GM12873 (cell line): ENCODE measurements at regions not wholly inside any gene's neighbourhood (a gene's known extent, or its start where the extent isn't known, plus 50 kb on each side); places are given as distances from the start of the nearest gene placed in this dataset.

Experiments used
- TF ChIP-seq, protein P1 (sequence below): IDR thresholded peaks from 2 replicates; pipeline ENCODE4 v1.5.1; 2012; ENCODE audit warnings: low read depth, mild to moderate bottlenecking, moderate library complexity, low read length, control low read depth; ENCODE audit not compliant: insufficient read depth; ENCODE audit errors: missing control alignments

- TF ChIP-seq, protein P1, sequence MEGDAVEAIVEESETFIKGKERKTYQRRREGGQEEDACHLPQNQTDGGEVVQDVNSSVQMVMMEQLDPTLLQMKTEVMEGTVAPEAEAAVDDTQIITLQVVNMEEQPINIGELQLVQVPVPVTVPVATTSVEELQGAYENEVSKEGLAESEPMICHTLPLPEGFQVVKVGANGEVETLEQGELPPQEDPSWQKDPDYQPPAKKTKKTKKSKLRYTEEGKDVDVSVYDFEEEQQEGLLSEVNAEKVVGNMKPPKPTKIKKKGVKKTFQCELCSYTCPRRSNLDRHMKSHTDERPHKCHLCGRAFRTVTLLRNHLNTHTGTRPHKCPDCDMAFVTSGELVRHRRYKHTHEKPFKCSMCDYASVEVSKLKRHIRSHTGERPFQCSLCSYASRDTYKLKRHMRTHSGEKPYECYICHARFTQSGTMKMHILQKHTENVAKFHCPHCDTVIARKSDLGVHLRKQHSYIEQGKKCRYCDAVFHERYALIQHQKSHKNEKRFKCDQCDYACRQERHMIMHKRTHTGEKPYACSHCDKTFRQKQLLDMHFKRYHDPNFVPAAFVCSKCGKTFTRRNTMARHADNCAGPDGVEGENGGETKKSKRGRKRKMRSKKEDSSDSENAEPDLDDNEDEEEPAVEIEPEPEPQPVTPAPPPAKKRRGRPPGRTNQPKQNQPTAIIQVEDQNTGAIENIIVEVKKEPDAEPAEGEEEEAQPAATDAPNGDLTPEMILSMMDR, result no peak
These were observed 87.0 kb downstream of the CBLN1 start for GRCh38 chr16:49194537-49195236.

DNA sequence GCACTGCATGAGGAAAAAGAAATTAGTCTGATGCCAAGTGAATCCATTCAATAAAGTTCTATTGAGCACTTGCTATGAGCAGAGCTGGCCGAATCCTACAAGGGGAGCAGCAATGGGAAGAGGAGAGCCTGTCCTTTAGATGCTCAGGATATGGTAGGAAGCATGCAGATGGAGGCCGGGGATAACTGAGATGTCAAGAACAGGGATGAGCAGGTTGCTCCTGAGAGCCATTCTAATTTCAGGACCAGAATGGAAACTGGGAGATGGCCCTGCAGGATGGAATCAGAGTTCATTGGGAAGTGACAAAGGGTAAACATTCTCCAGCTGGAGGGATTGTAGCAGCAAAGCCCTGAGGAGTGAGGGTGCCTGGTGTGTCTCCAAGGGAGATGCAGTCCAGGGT lies 88.0 kb downstream of the CBLN1 start:
- TF ChIP-seq, protein P1, result no peak

DNA sequence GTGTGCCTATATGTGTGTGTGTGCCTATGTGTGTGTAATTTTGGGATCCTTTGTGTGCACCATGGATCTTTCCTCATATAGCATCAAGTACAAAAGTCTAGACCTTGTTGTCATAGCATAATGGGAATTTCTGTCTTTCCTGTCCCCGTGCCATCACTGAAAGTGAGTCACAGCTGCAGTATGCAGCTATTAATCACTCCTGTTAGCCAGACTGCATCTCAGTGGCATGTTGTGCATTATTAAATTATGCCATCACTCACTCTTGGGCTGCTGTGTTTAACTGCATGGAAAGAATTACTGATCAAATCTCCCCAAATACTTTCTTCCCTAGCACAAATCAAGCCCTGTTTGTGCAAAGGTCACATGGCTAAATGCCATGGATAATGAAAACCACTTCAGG lies 92.4 kb downstream of the CBLN1 start:
- TF ChIP-seq, protein P1, result no peak

DNA sequence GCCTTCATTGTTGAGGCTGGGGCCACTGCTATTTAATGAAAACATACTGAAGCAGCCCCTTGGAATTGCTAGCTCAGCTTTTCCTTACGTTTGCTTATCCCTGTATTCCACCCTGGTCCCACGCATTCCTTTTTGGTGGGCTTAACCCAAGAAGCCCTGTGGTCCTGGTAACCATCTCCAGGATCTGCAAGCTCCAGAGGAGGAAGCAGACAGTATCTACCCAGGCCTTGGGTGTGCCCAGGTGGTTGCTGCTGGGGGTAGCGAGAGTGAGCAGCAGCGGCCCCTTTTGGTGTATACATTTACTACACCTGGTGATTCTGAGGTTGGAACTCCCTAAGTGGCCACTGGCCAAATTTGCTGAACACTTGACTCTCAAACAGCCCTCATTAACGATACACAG lies 97.7 kb downstream of the CBLN1 start:
- TF ChIP-seq, protein P1, result peak; percentile 70

GRCh38 chr16:49181791-49182518 lies 99.7 kb downstream of the CBLN1 start:
- TF ChIP-seq, protein P1, result no peak

DNA sequence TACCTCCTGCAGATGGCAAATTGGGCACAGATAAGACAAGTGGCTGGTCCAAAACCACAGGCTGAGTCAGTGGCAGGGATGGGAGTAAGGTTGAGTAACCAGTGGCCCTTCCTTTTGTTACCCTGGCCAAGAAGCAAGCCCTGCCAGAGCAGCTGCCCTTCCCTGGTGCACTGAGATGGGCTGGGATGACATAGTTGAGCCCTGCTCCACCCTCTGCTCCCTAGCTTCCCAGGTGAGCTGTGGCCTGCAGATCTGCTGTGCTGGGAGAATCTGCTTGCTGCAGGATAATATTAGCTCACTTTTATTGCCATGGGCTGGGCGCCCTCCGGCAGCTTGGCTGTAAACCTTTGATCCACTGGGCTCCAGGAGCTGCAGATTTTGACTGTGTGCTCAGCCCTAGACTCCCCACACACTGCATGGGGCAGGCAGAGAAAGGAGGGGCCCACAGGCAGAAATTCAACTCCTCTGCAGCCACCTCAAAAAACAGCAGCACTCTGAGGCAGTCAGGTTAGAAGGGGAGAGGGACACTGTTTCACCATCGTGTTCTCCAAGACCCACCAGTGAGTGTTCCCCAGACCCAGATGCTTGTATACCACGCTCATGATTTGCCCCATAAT lies 101.8 kb downstream of the CBLN1 start:
- TF ChIP-seq, protein P1, result no peak

GRCh38 chr16:49168126-49168525 lies 113.5 kb downstream of the CBLN1 start:
- TF ChIP-seq, protein P1, result no peak
